ENCODE measurements at regions not wholly inside any gene's neighbourhood (a gene's known extent, or its start where the extent isn't known, plus 50 kb on each side); places are given as distances from the start of the nearest gene placed in this dataset.

DNA sequence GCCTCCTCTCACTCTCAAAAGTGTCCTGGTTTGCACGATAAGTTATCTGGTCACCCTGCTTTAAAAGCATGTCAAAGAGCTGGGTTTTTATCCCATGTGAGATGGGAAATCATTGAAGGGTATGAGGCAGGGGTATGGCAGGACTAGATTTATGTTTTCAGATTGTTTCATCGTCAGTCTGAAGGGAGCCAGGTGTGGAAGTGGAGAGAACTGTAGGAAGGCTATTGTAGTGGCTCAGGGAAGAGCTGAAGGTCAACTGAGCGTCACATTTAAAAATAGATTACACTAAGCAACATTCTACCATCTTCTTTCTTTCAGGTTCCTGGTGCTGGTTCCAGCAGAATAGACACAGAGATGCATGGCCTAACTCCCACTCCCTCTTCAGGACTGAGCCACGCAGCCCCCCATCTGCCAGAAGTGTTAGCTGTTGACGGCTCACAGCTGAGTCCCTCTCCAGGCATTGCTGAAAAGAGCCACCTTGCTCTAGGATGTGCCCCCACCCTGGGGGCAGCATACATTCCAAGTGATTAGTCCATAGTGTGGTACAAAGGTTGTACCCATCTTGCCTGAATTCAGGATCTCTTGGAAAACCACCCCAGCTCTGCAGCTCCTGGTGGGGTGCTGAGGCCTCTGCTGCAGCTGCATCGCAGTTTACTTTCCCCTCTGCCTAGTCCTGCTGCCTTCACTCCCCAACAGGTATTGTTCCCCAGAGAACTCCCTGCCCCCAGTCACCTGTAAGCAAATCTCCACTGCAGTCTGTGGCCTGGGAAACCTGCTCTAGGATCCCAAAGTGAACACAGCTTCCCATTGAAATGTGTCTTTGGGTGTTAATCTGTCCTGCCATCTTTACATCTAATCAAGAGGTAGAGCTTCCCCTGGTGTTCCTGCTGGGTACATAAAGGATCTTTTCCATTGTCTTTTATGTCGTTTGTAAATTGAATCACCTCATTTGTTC is 79.5 kb upstream of the KLF7 start:
- H3K9ac ChIP-seq (ENCODE audit: low read length) = no peak overlapping the region
- no peak for ATAC-seq (ENCODE audit: low read depth)
- no peak overlapping the region for H3K4me3 Mint-ChIP-seq
- H3K4me2 ChIP-seq (replicated peaks; ENCODE audit: low read depth, low read length, poor library complexity, severe bottlenecking) = no peak overlapping the region
- no peaks in the 10 kb centered on the region for H3K4me1 ChIP-seq (ENCODE audit: control insufficient read depth in 2 of 2, insufficient read depth in 2 of 2, low read length in 2 of 2)
- no peaks in the 10 kb centered on the region for H4K20me1 ChIP-seq (ENCODE audit: control insufficient read depth, insufficient read depth, low read length, poor library complexity, severe bottlenecking)
- H3K36me3 ChIP-seq (replicated peaks in 1 of 2; ENCODE audit: control extremely low read depth in 1 of 2, control insufficient read depth in 1 of 2, extremely low read depth in 1 of 2, insufficient read depth in 2 of 2, low read length in 1 of 2) = no peaks in the 10 kb centered on the region
- H3K27me3 ChIP-seq (replicated peaks in 1 of 4; ENCODE audit: control extremely low read depth in 1 of 4, control insufficient read depth in 3 of 4, insufficient read depth in 4 of 4, low read length in 3 of 4) = no peaks in the 10 kb centered on the region
- no peaks in the 10 kb centered on the region for H3K79me2 ChIP-seq (ENCODE audit: control insufficient read depth, insufficient read depth, low read length)
- ChIA-PET CTCF (interaction anchor here (1.0 kb wide), 1 partner anchor 80 kb away, joined by 3 read pairs; the partner anchor contains the start of gene KLF7), POLR2A (interaction anchor here (0.5 kb wide), 1 partner anchor 463 kb away, joined by 9 read pairs; no protein-coding TSS in a partner anchor)
- no peak overlapping the region for H3K27ac ChIP-seq (ENCODE audit: low read length in 2 of 2)
- TF ChIP-seq CTCF (IDR thresholded peaks at IDR 0.05) = no peak
- no peak for TF ChIP-seq EZH2 (IDR thresholded peaks at IDR 0.05; ENCODE audit: borderline replicate concordance, insufficient read depth, low read depth, low read length, poor library complexity, severe bottlenecking)
- H2AFZ ChIP-seq (ENCODE audit: insufficient read depth, low read depth, low read length, poor library complexity, severe bottlenecking) = no peak overlapping the region
- no peak for DNase-seq
- intact Hi-C loops (cut with micrococcal nuclease) = no loop called here
- WGBS (ENCODE audit: insufficient coverage) = 92% methylated on average over 5 of the region's 7 CpGs
- H3K27ac Mint-ChIP-seq = no peak overlapping the region
- H3K27me3 Mint-ChIP-seq = no peaks in the 10 kb centered on the region
- no peak overlapping the region for H3K4me3 ChIP-seq (ENCODE audit: control extremely low read depth in 1 of 5, extremely low read depth in 1 of 5, insufficient read depth in 1 of 5, low read depth in 2 of 5, low read length in 4 of 5)
- H3K4me1 Mint-ChIP-seq = no peaks in the 10 kb centered on the region
- H3K9me3 ChIP-seq (ENCODE audit: control extremely low read depth in 1 of 3, control insufficient read depth in 2 of 3, insufficient read depth in 1 of 3, low read length in 2 of 3) = no peaks in the 10 kb centered on the region
- no peaks in the 10 kb centered on the region for H3K9me3 Mint-ChIP-seq (ENCODE audit: insufficient read depth)

Data from B cell (primary cell).